Body of pancreas (tissue), 4 donors: ENCODE measurements at regions not wholly inside any gene's neighbourhood (a gene's known extent, or its start where the extent isn't known, plus 50 kb on each side); places are given as distances from the start of the nearest gene placed in this dataset.

ENCODE experiments used
- POLR2A ChIP-seq, 3 donors: fragments of 450-650 bp; IDR thresholded peaks; one replicate each; pipeline ENCODE4 v1.6.1; 2016; ENCODE audit warnings: antibody characterized with exemption in 3 of 3, mild to moderate bottlenecking in 2 of 3
- TF ChIP-seq, protein P1 (sequence below), 7 experiments: fragments of 450-650 bp in 4 of 7; fragments of 200-600 bp in 3 of 7; sonication (generic) in 3 of 7; IDR thresholded peaks; one replicate each; pipeline ENCODE4 v1.5.1; 2016 to 2019; ENCODE audit warnings: antibody characterized with exemption in 7 of 7

- TF ChIP-seq, protein P1, sequence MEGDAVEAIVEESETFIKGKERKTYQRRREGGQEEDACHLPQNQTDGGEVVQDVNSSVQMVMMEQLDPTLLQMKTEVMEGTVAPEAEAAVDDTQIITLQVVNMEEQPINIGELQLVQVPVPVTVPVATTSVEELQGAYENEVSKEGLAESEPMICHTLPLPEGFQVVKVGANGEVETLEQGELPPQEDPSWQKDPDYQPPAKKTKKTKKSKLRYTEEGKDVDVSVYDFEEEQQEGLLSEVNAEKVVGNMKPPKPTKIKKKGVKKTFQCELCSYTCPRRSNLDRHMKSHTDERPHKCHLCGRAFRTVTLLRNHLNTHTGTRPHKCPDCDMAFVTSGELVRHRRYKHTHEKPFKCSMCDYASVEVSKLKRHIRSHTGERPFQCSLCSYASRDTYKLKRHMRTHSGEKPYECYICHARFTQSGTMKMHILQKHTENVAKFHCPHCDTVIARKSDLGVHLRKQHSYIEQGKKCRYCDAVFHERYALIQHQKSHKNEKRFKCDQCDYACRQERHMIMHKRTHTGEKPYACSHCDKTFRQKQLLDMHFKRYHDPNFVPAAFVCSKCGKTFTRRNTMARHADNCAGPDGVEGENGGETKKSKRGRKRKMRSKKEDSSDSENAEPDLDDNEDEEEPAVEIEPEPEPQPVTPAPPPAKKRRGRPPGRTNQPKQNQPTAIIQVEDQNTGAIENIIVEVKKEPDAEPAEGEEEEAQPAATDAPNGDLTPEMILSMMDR (IDR thresholded peaks at IDR 0.05): no peak
- no peak for TF ChIP-seq POLR2A (IDR thresholded peaks at IDR 0.05)
Observed at GRCh38 chr4:55005910-55006309, 119.5 kb downstream of the KDR start.
